ENCODE measurements at regions not wholly inside any gene's neighbourhood (a gene's known extent, or its start where the extent isn't known, plus 50 kb on each side); places are given as distances from the start of the nearest gene placed in this dataset.
"Not testable (repeated sequence)": the region's sequence is repeated elsewhere in the genome, so short reads cannot be mapped to it uniquely, and the experiment has no call there.

- DNase-seq (ENCODE audit: low read depth, low spot score), result no peak
Measured at GRCh38 chr12:116687888-116688287, 50.0 kb downstream of the SPRING1 start.

- DNase-seq (ENCODE audit: low read depth, low spot score), result no peak
Measured at GRCh38 chr12:116684891-116685290, 53.0 kb downstream of the SPRING1 start.

GRCh38 chr12:116677202-116677661, 60.6 kb downstream of the SPRING1 start:
- no peak for DNase-seq (ENCODE audit: low read depth, low spot score)

- no peak for DNase-seq (ENCODE audit: low read depth, low spot score)
Measured at GRCh38 chr12:116675339-116676107, 62.3 kb downstream of the SPRING1 start.

DNA sequence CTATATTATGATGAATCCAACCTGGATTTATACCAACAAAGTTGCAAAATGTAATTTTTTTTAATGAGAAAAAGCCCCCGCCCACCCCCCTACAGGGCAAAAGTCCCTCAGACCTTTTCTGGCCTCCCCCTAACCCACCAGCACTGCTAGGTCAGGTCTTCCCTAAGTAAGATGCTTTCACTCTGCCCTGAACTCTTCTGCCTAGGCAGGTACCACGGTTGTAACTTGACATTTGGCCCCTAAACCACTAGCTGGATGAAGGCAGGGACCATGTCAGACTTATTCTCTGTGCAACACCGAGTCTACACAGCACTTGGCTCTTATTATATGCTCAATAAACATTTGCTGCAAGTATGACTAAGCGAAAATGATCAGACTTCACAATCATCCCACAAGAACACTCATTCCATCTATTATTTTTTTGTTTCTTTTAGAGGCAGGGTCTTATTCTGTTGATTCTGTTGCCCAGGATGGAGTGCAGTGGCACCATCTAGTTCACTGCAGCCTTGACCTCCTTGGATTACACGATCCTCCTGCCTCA, 63.2 kb downstream of the SPRING1 start:
- DNase-seq (ENCODE audit: low read depth, low spot score), result no peak

GRCh38 chr12:116673681-116674111, 64.2 kb downstream of the SPRING1 start:
- DNase-seq (ENCODE audit: low read depth, low spot score), result no peak

- DNase-seq (ENCODE audit: low read depth, low spot score), result no peak
Measured at GRCh38 chr12:116672842-116673516, 64.9 kb downstream of the SPRING1 start.

GRCh38 chr12:116672010-116672409, 65.9 kb downstream of the SPRING1 start:
- DNase-seq (ENCODE audit: low read depth, low spot score), result no peak

DNA sequence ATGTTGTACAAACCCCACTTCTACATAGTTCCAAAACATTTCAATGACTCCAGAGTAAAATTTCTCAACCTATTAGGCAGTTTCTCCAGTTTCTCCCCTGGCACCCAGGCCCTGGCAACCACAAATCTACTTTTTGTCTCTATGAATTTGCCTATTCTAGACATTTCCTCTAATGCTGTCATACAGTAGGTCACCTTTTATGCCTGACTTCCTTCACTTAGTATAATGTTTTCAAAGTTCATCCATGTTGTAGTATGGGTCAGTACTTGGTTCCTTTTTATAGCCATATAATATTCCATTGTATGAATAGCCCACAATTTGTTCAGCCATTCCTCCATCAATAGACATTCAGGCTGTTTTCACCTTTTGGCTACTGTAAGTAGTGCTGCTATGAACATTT, 67.0 kb downstream of the SPRING1 start:
- DNase-seq (ENCODE audit: low read depth, low spot score), result no peak

- no peak for DNase-seq (ENCODE audit: low read depth, low spot score)
Measured at GRCh38 chr12:116667752-116668151, 70.1 kb downstream of the SPRING1 start.

GRCh38 chr12:116666829-116667228, 71.0 kb downstream of the SPRING1 start:
- not testable (repeated sequence) for DNase-seq (ENCODE audit: low read depth, low spot score)

DNA sequence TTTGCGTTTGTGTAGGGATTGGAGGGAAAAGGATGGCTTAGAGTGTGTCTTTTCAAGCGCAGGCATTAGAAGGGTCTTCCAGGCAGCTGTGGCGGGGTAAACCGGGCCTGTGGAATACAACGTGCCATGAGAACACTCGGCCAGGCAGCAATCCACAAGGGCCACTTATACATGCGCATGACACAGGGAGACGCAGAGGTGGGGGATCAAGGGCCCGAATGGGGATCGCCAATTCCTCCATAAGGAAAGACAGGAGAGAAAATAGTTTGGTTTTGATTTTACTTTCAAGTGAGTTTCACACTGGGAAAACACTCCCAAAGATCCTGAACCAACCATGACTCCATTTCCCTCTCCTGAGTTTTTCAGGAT, 71.6 kb downstream of the SPRING1 start:
- no peak for DNase-seq (ENCODE audit: low read depth, low spot score)

GRCh38 chr12:116665666-116666304, 72.1 kb downstream of the SPRING1 start:
- DNase-seq (ENCODE audit: low read depth, low spot score), result no peak

DNA sequence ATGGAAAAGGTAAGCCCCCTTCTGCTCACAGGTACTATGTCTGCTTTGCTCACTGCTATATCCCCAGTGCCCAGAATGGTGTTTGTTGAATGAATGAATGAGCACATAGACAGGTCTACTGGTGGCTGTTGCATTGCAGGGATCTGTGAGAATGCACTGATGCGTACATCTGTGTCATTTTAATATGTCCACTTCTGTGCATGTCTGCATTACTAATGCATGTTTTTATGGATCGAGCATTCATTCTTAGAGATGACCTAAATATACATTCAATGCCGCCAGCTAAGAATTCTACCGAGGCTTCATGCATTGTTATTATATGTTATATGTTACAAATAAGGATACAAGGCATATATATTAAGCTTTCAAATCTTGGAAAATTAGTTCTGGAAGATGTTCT, 73.8 kb downstream of the SPRING1 start:
- no peak for DNase-seq (ENCODE audit: low read depth, low spot score)

- DNase-seq (ENCODE audit: low read depth, low spot score), result peak; percentile 21
Measured at GRCh38 chr12:116662612-116663144, 75.2 kb downstream of the SPRING1 start.

- no peak for DNase-seq (ENCODE audit: low read depth, low spot score)
Measured at GRCh38 chr12:116661341-116661740, 76.5 kb downstream of the SPRING1 start.

DNA sequence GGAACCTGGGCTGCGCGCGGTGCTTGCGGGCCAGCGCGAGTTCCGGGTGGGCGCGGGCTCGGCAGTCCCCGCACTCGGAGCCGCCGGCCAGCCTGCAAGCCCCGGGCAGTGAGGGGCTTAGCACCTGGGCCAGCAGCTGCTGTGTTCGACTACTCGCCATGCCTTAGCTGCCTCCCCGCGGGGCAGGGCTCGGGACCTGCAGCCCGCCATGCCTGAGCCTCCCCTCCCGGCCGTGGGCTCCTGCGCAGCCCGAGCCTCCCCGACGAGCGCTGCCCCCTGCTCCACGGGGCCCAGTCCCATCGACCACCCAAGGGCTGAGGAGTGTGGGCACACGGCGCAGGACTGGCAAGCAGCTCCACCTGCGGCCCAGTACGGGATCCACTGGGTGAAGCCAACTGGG, 77.1 kb downstream of the SPRING1 start:
- DNase-seq (ENCODE audit: low read depth, low spot score), result not testable (repeated sequence)

DNA sequence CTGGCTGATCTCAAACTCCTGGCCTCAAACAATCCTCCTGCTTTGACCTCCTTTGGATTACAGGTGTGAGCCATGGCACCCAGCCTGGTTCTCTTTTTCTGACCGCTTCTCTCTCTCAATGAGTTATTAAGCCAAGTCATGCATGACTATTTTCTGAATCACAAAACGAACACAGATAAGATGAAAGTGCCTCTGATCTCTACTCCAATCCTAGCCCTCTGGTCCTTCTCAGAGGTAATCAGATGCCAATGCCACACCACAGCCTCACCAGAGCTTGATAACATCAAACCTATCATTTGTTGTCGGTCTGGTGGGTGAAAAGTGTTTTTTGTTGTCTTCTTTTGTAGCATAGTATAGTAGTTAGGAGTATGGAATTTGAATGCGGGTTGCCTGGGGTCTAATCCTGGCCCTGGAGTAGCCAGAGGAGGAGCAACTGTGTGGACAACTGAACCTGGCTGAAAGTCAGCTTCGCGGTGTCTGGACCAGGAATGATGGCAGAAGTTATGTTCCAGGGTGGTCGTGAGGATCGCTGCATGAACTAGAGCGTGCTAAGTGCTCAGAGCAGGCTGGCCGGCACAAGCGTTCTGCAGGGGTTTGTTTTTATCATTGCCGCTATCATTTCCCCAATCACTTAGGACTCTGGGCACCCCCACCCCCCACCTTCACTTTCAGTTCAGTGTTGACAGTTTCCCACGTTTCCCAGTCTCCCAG, 77.9 kb downstream of the SPRING1 start:
- no peak for DNase-seq (ENCODE audit: low read depth, low spot score)

GRCh38 chr12:116657921-116658495, 79.9 kb downstream of the SPRING1 start:
- DNase-seq (ENCODE audit: low read depth, low spot score), result no peak

DNA sequence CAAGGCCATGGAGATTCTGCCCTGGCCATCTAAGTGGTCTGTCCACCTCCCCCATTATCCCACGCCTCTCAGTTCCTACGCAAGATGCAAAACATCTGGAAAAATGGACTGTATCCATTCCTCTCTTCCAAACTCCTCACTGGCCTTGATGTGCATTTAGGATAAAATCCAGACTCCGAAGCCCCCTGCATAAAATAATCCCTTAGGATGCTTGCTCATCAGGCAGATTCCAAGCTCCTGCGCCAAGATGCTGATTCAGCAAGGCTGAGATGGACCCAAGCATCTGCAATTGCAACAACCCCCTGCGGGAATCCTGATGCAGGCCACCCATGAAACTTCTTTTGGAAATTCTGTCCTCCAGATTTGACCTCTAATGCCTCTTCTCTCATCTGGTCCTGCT, 81.6 kb downstream of the SPRING1 start:
- DNase-seq (ENCODE audit: low read depth, low spot score), result no peak

DNA sequence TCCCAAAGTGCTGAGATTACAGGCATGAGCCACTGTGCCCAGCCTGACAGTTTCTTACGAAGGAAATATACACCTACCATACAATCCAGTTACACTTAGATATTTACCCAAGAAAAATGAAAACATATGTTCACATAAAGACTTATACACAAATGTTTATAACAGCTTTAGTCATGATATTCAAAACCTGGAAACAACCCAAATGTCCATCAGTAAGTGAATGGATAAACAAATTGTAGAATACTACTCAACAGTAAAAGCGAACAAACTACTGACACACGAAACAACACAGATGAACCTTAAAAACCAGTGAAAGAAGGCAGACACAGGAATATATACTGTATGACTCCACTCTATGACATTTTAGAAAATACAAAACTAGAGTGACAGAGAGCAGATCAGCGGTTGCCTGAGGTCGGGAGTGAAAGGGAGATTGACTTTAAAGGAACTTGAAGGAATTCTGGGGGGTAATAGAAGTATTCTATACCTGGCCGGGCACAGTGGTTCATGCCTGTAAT, 83.6 kb downstream of the SPRING1 start:
- no peak for DNase-seq (ENCODE audit: low read depth, low spot score)
